Right cardiac atrium (tissue), 5 donors: ENCODE measurements at regions not wholly inside any gene's neighbourhood (a gene's known extent, or its start where the extent isn't known, plus 50 kb on each side); places are given as distances from the start of the nearest gene placed in this dataset.

Experiments used
- ATAC-seq, 2 donors: fragments of 200-7000 bp; cut with Tn5 transposase; one replicate each; pipeline versions ENCODE4 v1.8.0 to v1.9.1; 2020; ENCODE audit warnings: moderate library complexity in 2 of 2, mild to moderate bottlenecking in 1 of 2
- DNase-seq, 3 donors: peaks; one replicate each; pipeline ENCODE4 v3.0.0-alpha.2; 2020
- H3K27ac ChIP-seq: one replicate; pipeline ENCODE4 v1.5.1; 2013; ENCODE audit warnings: mild to moderate bottlenecking, low read length, control low read depth, moderate library complexity
- H3K27me3 ChIP-seq: one replicate; pipeline ENCODE4 v1.6.1; 2013; ENCODE audit not compliant: control insufficient read depth, insufficient read depth
- H3K4me1 ChIP-seq: one replicate; pipeline ENCODE4 v1.6.1; 2013; ENCODE audit warnings: low read length; ENCODE audit not compliant: control insufficient read depth, insufficient read depth
- H3K4me3 ChIP-seq: one replicate; pipeline ENCODE4 v1.5.1; 2013; ENCODE audit warnings: low read length, control low read depth
- H3K9me3 ChIP-seq: one replicate; pipeline ENCODE4 v1.6.1; 2013; ENCODE audit warnings: low read length; ENCODE audit not compliant: control insufficient read depth
- WGBS: extraction: QIAGEN DNeasy Blood & Tissue Kit; methylation state at CpG from one replicate; pipeline ENCODE4 v1.1.7; 2013; 5-methylcytosine and 5-hydroxymethylcytosine counted together
- intact Hi-C, 4 donors: fragments of 100-400 bp; cut with DNase I; formaldehyde crosslinking; loops; one replicate each; pipeline versions ENCODE4 v1.11.0 to v1.14.0; 2022 to 2023
- donor health status: healthy with polysubstance abuse.
- donor health status: DM: no; HTN: yes; CAD: no.
- donor health status: DM: no; HTN: no; CAD: no.
- donor health status: DM: no; HTN: yes; CAD: no; lungs with severe emphysema.
- donor health status: DM: yes; HTN: yes; CAD: no.

- 25% methylated on average over 4 of the region's 4 CpGs for whole genome bisulfite sequencing
- intact Hi-C loops = no loop called here
- H3K4me1 ChIP-seq = no peaks in the 10 kb centered on the region
- no peak overlapping the region for H3K27ac ChIP-seq
- H3K4me3 ChIP-seq = no peak overlapping the region
- H3K27me3 ChIP-seq = no peaks in the 10 kb centered on the region
- H3K9me3 ChIP-seq = no peaks in the 10 kb centered on the region
- ATAC-seq (no peak), DNase-seq (no peak)
Observed at GRCh38 chr1:187266051-187266450, 437.3 kb downstream of the PLA2G4A start.

GRCh38 chr1:187267827-187268226, 439.1 kb downstream of the PLA2G4A start:
- intact Hi-C loops = no loop called here
- ATAC-seq (no peak), DNase-seq (no peak)
- WGBS = 89% methylated on average over 1 of the region's 1 CpG
- Histone ChIP-seq H3K9me3 (no peaks in the 10 kb centered on the region), H3K27me3 (no peaks in the 10 kb centered on the region), H3K27ac (no peak overlapping the region), H3K4me3 (no peak overlapping the region), H3K4me1 (no peaks in the 10 kb centered on the region)

- no peak for ATAC-seq
- no peak for DNase-seq
- no peak overlapping the region for H3K4me3 ChIP-seq
- intact Hi-C loops = no loop called here
- H3K4me1 ChIP-seq = no peaks in the 10 kb centered on the region
- H3K27me3 ChIP-seq = no peaks in the 10 kb centered on the region
- no peak overlapping the region for H3K27ac ChIP-seq
- 89% methylated on average over 5 of the region's 5 CpGs for WGBS
- no peaks in the 10 kb centered on the region for H3K9me3 ChIP-seq
Observed at GRCh38 chr1:187270256-187270655, 441.5 kb downstream of the PLA2G4A start.

GRCh38 chr1:187275346-187275745, 446.6 kb downstream of the PLA2G4A start:
- no peak overlapping the region for H3K27ac ChIP-seq
- intact Hi-C loops = no loop called here
- no peak for ATAC-seq
- no peaks in the 10 kb centered on the region for H3K9me3 ChIP-seq
- WGBS = 69% methylated on average over 1 of the region's 1 CpG
- no peaks in the 10 kb centered on the region for H3K4me1 ChIP-seq
- DNase-seq = no peak
- no peaks in the 10 kb centered on the region for H3K27me3 ChIP-seq
- no peak overlapping the region for H3K4me3 ChIP-seq

- ATAC-seq (no peak), DNase-seq (no peak)
- no peak overlapping the region for H3K27ac ChIP-seq
- intact Hi-C loops = no loop called here
- no peaks in the 10 kb centered on the region for H3K27me3 ChIP-seq
- no peaks in the 10 kb centered on the region for H3K9me3 ChIP-seq
- WGBS = 63% methylated on average over 4 of the region's 4 CpGs
- H3K4me3 ChIP-seq = no peak overlapping the region
- H3K4me1 ChIP-seq = no peaks in the 10 kb centered on the region
Observed at GRCh38 chr1:187275985-187276575, 447.3 kb downstream of the PLA2G4A start.

GRCh38 chr1:187276677-187277076, 447.9 kb downstream of the PLA2G4A start:
- Histone ChIP-seq H3K9me3 (no peaks in the 10 kb centered on the region), H3K27ac (no peak overlapping the region), H3K4me3 (no peak overlapping the region), H3K4me1 (no peaks in the 10 kb centered on the region), H3K27me3 (no peaks in the 10 kb centered on the region)
- DNase-seq (no peak), ATAC-seq (no peak)
- intact Hi-C loops = no loop called here

GRCh38 chr1:187280031-187280430, 451.3 kb downstream of the PLA2G4A start:
- H3K4me3 ChIP-seq = no peak overlapping the region
- no peak for ATAC-seq
- no peaks in the 10 kb centered on the region for H3K27me3 ChIP-seq
- H3K27ac ChIP-seq = no peak overlapping the region
- intact Hi-C loops = no loop called here
- H3K9me3 ChIP-seq = no peaks in the 10 kb centered on the region
- no peak for DNase-seq
- no peaks in the 10 kb centered on the region for H3K4me1 ChIP-seq

GRCh38 chr1:187281085-187281484, 452.3 kb downstream of the PLA2G4A start:
- intact Hi-C loops = no loop called here

GRCh38 chr1:187283984-187284383, 455.2 kb downstream of the PLA2G4A start:
- DNase-seq (no peak), ATAC-seq (no peak)
- Histone ChIP-seq H3K27me3 (no peaks in the 10 kb centered on the region), H3K27ac (no peak overlapping the region), H3K9me3 (no peaks in the 10 kb centered on the region), H3K4me3 (no peak overlapping the region), H3K4me1 (no peaks in the 10 kb centered on the region)
- intact Hi-C loops = no loop called here
- 84% methylated on average over 1 of the region's 1 CpG for WGBS

More at GRCh38 chr1:187281085-187281484, 452.3 kb downstream of the PLA2G4A start:
- no peak overlapping the region for H3K27ac ChIP-seq
- H3K9me3 ChIP-seq = no peaks in the 10 kb centered on the region
- WGBS = 47% methylated on average over 2 of the region's 2 CpGs
- no peak for DNase-seq
- H3K4me1 ChIP-seq = no peaks in the 10 kb centered on the region
- H3K27me3 ChIP-seq = no peaks in the 10 kb centered on the region
- no peak for ATAC-seq
- no peak overlapping the region for H3K4me3 ChIP-seq

GRCh38 chr1:187294421-187295201, 465.9 kb downstream of the PLA2G4A start:
- ATAC-seq (no peak), DNase-seq (no peak)
- intact Hi-C loops = no loop called here
- no peaks in the 10 kb centered on the region for H3K9me3 ChIP-seq
- 85% methylated on average over 3 of the region's 3 CpGs for WGBS
- H3K27me3 ChIP-seq = no peaks in the 10 kb centered on the region
- no peak overlapping the region for H3K27ac ChIP-seq
- H3K4me3 ChIP-seq = no peak overlapping the region
- no peaks in the 10 kb centered on the region for H3K4me1 ChIP-seq

- intact Hi-C loops = no loop called here
- H3K27ac ChIP-seq = no peak overlapping the region
- H3K4me3 ChIP-seq = no peak overlapping the region
- H3K4me1 ChIP-seq = no peaks in the 10 kb centered on the region
- H3K27me3 ChIP-seq = no peaks in the 10 kb centered on the region
- H3K9me3 ChIP-seq = no peaks in the 10 kb centered on the region
- ATAC-seq (no peak), DNase-seq (no peak)
- WGBS = 36% methylated on average over 2 of the region's 2 CpGs
Observed at GRCh38 chr1:187300081-187300480, 471.3 kb downstream of the PLA2G4A start.
